Liver (tissue), 8 donors: ENCODE measurements at regions not wholly inside any gene's neighbourhood (a gene's known extent, or its start where the extent isn't known, plus 50 kb on each side); places are given as distances from the start of the nearest gene placed in this dataset.

Experiments
- DNase-seq: peaks from one replicate; pipeline ENCODE4 v3.0.0-alpha.2; 2017; ENCODE audit warnings: low spot score
- H3K27ac ChIP-seq, 2 donors: one replicate each; pipeline ENCODE4 v1.7.0; 2013; ENCODE audit warnings: inconsistent platforms in 2 of 2, low read length in 2 of 2, control low read depth in 1 of 2, low read depth in 1 of 2, mild to moderate bottlenecking in 1 of 2
- H3K27me3 ChIP-seq, 4 donors: one replicate each; pipeline versions ENCODE4 v1.6.1 to v1.7.0; 2013; ENCODE audit warnings: low read length in 3 of 4, inconsistent platforms in 1 of 4, mild to moderate bottlenecking in 1 of 4, moderate library complexity in 1 of 4; ENCODE audit not compliant: control insufficient read depth in 4 of 4, insufficient read depth in 4 of 4
- H3K36me3 ChIP-seq, 4 donors: one replicate each; pipeline versions ENCODE4 v1.6.1 to v1.7.0; 2013; ENCODE audit warnings: low read length in 3 of 4, mild to moderate bottlenecking in 3 of 4, low read depth in 1 of 4, moderate library complexity in 1 of 4; ENCODE audit not compliant: control insufficient read depth in 4 of 4, insufficient read depth in 3 of 4
- H3K4me1 ChIP-seq, 4 donors: one replicate each; pipeline versions ENCODE4 v1.6.1 to v1.7.0; 2013; ENCODE audit warnings: low read length in 3 of 4, mild to moderate bottlenecking in 3 of 4, moderate library complexity in 1 of 4; ENCODE audit not compliant: control insufficient read depth in 4 of 4, insufficient read depth in 4 of 4
- H3K4me3 ChIP-seq, 3 donors: one replicate each; pipeline versions ENCODE4 v1.6.1 to v1.7.0; 2013; ENCODE audit warnings: low read length in 3 of 3, control low read depth in 1 of 3, low read depth in 1 of 3, mild to moderate bottlenecking in 1 of 3
- H3K9ac ChIP-seq, 2 donors: one replicate each; pipeline ENCODE4 v1.7.0; 2013; ENCODE audit warnings: low read length in 2 of 2, mild to moderate bottlenecking in 2 of 2, moderate library complexity in 2 of 2, control low read depth in 1 of 2, low read depth in 1 of 2
- H3K9me3 ChIP-seq, 4 donors: one replicate each; pipeline versions ENCODE4 v1.6.1 to v1.7.0; 2013; ENCODE audit warnings: low read length in 3 of 4; ENCODE audit not compliant: control insufficient read depth in 4 of 4
- CTCF ChIP-seq: fragments of 150-350 bp; IDR thresholded peaks from 2 replicates; pipeline ENCODE4 v1.5.1; 2017; ENCODE audit warnings: improper control_type of control experiment, low read depth, low read length; ENCODE audit not compliant: missing input control
- EGR1 ChIP-seq, 2 donors: IDR thresholded peaks; 2 replicates each; pipeline ENCODE4 v1.6.1; 2016 to 2018; ENCODE audit warnings: antibody characterized with exemption in 2 of 2, low read depth in 2 of 2
- FOXA1 ChIP-seq: IDR thresholded peaks from 2 replicates; pipeline ENCODE4 v1.6.1; 2016; ENCODE audit warnings: antibody characterized with exemption
- FOXA2 ChIP-seq: IDR thresholded peaks from 2 replicates; pipeline ENCODE4 v1.6.1; 2016; ENCODE audit warnings: antibody characterized with exemption
- GABPA ChIP-seq, 2 donors: IDR thresholded peaks in 1 of 2; conservative IDR thresholded peaks in 1 of 2; 2 replicates each; pipeline ENCODE4 v1.6.1; 2016; ENCODE audit warnings: antibody characterized with exemption in 2 of 2, mild to moderate bottlenecking in 1 of 2, moderate library complexity in 1 of 2
- HNF4A ChIP-seq, 2 donors: conservative IDR thresholded peaks; 2 replicates each; pipeline ENCODE4 v1.6.1; 2016; ENCODE audit warnings: antibody characterized with exemption in 2 of 2, mild to moderate bottlenecking in 2 of 2
- HNF4G ChIP-seq: IDR thresholded peaks from 2 replicates; pipeline ENCODE4 v1.6.1; 2016; ENCODE audit warnings: antibody characterized with exemption
- JUND ChIP-seq, 2 donors: IDR thresholded peaks; 2 replicates each; pipeline ENCODE4 v1.6.1; 2016; ENCODE audit warnings: antibody characterized with exemption in 2 of 2
- MAX ChIP-seq: IDR thresholded peaks from 2 replicates; pipeline ENCODE4 v1.6.1; 2016; ENCODE audit warnings: antibody characterized with exemption
- NR2F2 ChIP-seq: IDR thresholded peaks from 2 replicates; pipeline ENCODE4 v1.6.1; 2016; ENCODE audit warnings: antibody characterized with exemption
- RAD21 ChIP-seq, 2 donors: IDR thresholded peaks; 2 replicates each; pipeline ENCODE4 v1.6.1; 2016; ENCODE audit warnings: antibody characterized with exemption in 2 of 2, mild to moderate bottlenecking in 2 of 2
- RXRA ChIP-seq, 2 donors: IDR thresholded peaks; 2 replicates each; pipeline ENCODE4 v1.6.1; 2017 to 2018; ENCODE audit warnings: antibody characterized with exemption in 2 of 2, mild to moderate bottlenecking in 1 of 2
- SP1 ChIP-seq: IDR thresholded peaks from 2 replicates; pipeline ENCODE4 v1.6.1; 2018; ENCODE audit warnings: antibody characterized with exemption, mild to moderate bottlenecking
- TAF1 ChIP-seq: conservative IDR thresholded peaks from 2 replicates; pipeline ENCODE4 v1.6.1; 2016; ENCODE audit warnings: antibody characterized with exemption, mild to moderate bottlenecking
- YY1 ChIP-seq: IDR thresholded peaks from 2 replicates; pipeline ENCODE4 v1.6.1; 2016; ENCODE audit warnings: antibody characterized with exemption, mild to moderate bottlenecking
- WGBS: extraction: QIAGEN DNeasy Blood & Tissue Kit; methylation state at CpG from one replicate; pipeline ENCODE4 v1.1.7; 2013; 5-methylcytosine and 5-hydroxymethylcytosine counted together
- TF ChIP-seq, protein P1 (sequence below): IDR thresholded peaks from 2 replicates; pipeline ENCODE4 v1.6.1; 2016; ENCODE audit warnings: antibody characterized with exemption, mild to moderate bottlenecking
- TF ChIP-seq, protein P2 (sequence below): IDR thresholded peaks from 2 replicates; pipeline ENCODE4 v1.6.1; 2016; ENCODE audit warnings: antibody characterized with exemption
- TF ChIP-seq, protein P3 (sequence below): IDR thresholded peaks from 2 replicates; pipeline ENCODE4 v1.6.1; 2016; ENCODE audit warnings: antibody characterized with exemption
- donor health status: healthy.
- donor health status: healthy.
- donor health status: healthy.
- donor health status: healthy.
- donor health status: healthy.

DNA sequence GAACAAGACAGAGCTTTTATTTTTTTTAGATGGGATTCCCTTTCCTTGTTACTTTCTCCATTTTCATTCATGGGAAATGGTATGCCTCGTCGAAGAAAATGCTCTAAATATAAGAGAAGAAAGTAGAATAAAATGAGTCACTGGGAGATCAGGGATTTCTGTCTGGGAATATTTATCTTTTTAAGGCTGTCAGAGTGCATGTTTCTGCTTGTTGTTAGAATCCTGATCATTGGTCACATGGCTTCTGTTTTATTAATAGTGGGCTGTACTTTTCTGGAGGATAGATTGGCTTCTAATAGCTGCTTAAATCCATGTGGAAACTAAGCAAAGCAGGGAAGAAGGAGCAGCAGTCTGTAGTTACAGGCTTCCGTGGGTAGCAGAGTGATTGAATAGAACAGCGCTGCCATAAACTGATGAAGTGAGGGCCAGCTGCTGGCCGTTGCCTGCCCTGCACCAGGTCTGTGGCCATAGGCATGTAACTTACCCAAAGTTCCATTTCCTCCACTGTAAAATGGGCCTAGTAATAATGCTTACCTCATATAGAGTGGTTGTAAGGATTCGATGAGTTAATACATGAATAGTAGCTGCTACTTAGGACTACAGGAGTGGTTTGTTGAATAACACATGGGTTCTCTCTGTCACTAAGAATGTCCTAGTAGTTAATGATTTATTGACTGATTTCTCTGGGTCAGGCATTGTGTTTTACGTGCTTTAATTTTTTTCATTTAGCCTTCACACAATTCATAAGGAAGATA is 289.9 kb downstream of the SATB1 start:
- Histone ChIP-seq H3K4me3 (no peak overlapping the region), H3K27ac (no peak overlapping the region), H3K36me3 (no peaks in the 10 kb centered on the region), H3K9me3 (no peaks in the 10 kb centered on the region), H3K4me1 (no peaks in the 10 kb centered on the region), H3K9ac (no peak overlapping the region), H3K27me3 (no peaks in the 10 kb centered on the region)
- no peak for TF ChIP-seq FOXA2
- no peak for TF ChIP-seq EGR1 (IDR thresholded peaks at IDR 0.05; ENCODE audit: low read depth in 2 of 2)
- TF ChIP-seq FOXA1, result no peak
- TF ChIP-seq HNF4G, result no peak
- no peak for TF ChIP-seq MAX
- no peak for TF ChIP-seq SP1
- TF ChIP-seq YY1, result no peak
- TF ChIP-seq RXRA (IDR thresholded peaks at IDR 0.05), result no peak
- TF ChIP-seq JUND (IDR thresholded peaks at IDR 0.05), result no peak
- TF ChIP-seq HNF4A (conservative IDR thresholded peaks at IDR 0.05), result no peak
- no peak for TF ChIP-seq GABPA (IDR thresholded peaks at IDR 0.05 in 1 of 2, conservative IDR thresholded peaks at IDR 0.05 in 1 of 2)
- TF ChIP-seq, protein P1, sequence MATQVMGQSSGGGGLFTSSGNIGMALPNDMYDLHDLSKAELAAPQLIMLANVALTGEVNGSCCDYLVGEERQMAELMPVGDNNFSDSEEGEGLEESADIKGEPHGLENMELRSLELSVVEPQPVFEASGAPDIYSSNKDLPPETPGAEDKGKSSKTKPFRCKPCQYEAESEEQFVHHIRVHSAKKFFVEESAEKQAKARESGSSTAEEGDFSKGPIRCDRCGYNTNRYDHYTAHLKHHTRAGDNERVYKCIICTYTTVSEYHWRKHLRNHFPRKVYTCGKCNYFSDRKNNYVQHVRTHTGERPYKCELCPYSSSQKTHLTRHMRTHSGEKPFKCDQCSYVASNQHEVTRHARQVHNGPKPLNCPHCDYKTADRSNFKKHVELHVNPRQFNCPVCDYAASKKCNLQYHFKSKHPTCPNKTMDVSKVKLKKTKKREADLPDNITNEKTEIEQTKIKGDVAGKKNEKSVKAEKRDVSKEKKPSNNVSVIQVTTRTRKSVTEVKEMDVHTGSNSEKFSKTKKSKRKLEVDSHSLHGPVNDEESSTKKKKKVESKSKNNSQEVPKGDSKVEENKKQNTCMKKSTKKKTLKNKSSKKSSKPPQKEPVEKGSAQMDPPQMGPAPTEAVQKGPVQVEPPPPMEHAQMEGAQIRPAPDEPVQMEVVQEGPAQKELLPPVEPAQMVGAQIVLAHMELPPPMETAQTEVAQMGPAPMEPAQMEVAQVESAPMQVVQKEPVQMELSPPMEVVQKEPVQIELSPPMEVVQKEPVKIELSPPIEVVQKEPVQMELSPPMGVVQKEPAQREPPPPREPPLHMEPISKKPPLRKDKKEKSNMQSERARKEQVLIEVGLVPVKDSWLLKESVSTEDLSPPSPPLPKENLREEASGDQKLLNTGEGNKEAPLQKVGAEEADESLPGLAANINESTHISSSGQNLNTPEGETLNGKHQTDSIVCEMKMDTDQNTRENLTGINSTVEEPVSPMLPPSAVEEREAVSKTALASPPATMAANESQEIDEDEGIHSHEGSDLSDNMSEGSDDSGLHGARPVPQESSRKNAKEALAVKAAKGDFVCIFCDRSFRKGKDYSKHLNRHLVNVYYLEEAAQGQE, result no peak
- no peak for TF ChIP-seq NR2F2
- TF ChIP-seq, protein P2, sequence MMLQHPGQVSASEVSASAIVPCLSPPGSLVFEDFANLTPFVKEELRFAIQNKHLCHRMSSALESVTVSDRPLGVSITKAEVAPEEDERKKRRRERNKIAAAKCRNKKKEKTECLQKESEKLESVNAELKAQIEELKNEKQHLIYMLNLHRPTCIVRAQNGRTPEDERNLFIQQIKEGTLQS, result no peak
- no peak for TF ChIP-seq CTCF
- DNase-seq, result no peak
- 78% methylated on average over 7 of the region's 7 CpGs for WGBS

- no peaks in the 10 kb centered on the region for H3K4me1 ChIP-seq
- WGBS, result 54% methylated on average over 2 of the region's 2 CpGs
Measured at GRCh38 chr3:18134386-18135059, 290.6 kb downstream of the SATB1 start.

More at GRCh38 chr3:18134386-18135059, 290.6 kb downstream of the SATB1 start:
- H3K9me3 ChIP-seq, result no peaks in the 10 kb centered on the region
- DNase-seq, result no peak
- H3K9ac ChIP-seq, result no peak overlapping the region
- no peak overlapping the region for H3K27ac ChIP-seq
- no peak for TF ChIP-seq HNF4A (conservative IDR thresholded peaks at IDR 0.05)
- TF ChIP-seq, protein P2, result no peak
- TF ChIP-seq, protein P1, result no peak
- TF ChIP-seq HNF4G, result no peak
- TF ChIP-seq EGR1 (IDR thresholded peaks at IDR 0.05; ENCODE audit: low read depth in 2 of 2), result no peak
- TF ChIP-seq, protein P3, sequence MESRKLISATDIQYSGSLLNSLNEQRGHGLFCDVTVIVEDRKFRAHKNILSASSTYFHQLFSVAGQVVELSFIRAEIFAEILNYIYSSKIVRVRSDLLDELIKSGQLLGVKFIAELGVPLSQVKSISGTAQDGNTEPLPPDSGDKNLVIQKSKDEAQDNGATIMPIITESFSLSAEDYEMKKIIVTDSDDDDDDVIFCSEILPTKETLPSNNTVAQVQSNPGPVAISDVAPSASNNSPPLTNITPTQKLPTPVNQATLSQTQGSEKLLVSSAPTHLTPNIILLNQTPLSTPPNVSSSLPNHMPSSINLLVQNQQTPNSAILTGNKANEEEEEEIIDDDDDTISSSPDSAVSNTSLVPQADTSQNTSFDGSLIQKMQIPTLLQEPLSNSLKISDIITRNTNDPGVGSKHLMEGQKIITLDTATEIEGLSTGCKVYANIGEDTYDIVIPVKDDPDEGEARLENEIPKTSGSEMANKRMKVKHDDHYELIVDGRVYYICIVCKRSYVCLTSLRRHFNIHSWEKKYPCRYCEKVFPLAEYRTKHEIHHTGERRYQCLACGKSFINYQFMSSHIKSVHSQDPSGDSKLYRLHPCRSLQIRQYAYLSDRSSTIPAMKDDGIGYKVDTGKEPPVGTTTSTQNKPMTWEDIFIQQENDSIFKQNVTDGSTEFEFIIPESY, result no peak
- no peak for TF ChIP-seq RAD21 (IDR thresholded peaks at IDR 0.05)
- no peak for TF ChIP-seq FOXA1
- no peak for TF ChIP-seq JUND (IDR thresholded peaks at IDR 0.05)
- TF ChIP-seq GABPA (IDR thresholded peaks at IDR 0.05 in 1 of 2, conservative IDR thresholded peaks at IDR 0.05 in 1 of 2), result no peak
- no peak for TF ChIP-seq RXRA (IDR thresholded peaks at IDR 0.05)
- TF ChIP-seq TAF1, result no peak
- no peaks in the 10 kb centered on the region for H3K36me3 ChIP-seq
- H3K4me3 ChIP-seq, result no peak overlapping the region
- H3K27me3 ChIP-seq, result no peaks in the 10 kb centered on the region
